GM13976 (cell line): ENCODE measurements at regions not wholly inside any gene's neighbourhood (a gene's known extent, or its start where the extent isn't known, plus 50 kb on each side); places are given as distances from the start of the nearest gene placed in this dataset.

Experiments
- DNase-seq: peaks from one replicate; pipeline ENCODE4 v3.0.0; 2012; ENCODE audit warnings: low spot score
- in situ Hi-C: fragments of 300-500 bp; cut with MboI; formaldehyde crosslinking; loops from one replicate; pipeline ENCODE4 v1.12.0; 2022; ENCODE audit warnings: low sequenced_read_pairs, mixed read lengths, inconsistent platforms; ENCODE audit not compliant: unreplicated experiment
- TF ChIP-seq, protein P1 (sequence below): IDR thresholded peaks from 2 replicates; pipeline ENCODE4 v1.5.1; 2012; ENCODE audit warnings: borderline replicate concordance, mild to moderate bottlenecking; ENCODE audit not compliant: insufficient read depth; ENCODE audit errors: extremely low read depth, missing control alignments, control extremely low read depth

DNA sequence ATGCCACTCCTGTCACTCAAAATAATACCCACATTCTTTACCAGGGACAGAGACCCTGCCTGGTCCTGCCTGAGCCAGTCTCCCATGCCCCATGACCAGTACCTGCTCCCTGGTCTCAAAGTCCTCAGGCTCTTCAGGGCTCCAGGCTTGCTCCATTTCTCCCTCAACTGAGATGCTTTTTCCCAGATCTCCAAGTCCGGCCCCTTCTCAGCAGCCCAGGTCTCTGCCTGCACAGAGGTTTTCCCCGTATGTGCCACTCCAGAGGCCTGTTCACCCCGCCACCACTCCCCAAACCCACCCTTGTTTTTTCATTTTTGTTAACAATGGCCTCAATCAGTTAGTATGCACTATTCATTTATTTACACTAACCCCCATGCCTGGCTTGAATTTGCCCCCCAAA, 499.5 kb upstream of the MYT1L start:
- TF ChIP-seq, protein P1, sequence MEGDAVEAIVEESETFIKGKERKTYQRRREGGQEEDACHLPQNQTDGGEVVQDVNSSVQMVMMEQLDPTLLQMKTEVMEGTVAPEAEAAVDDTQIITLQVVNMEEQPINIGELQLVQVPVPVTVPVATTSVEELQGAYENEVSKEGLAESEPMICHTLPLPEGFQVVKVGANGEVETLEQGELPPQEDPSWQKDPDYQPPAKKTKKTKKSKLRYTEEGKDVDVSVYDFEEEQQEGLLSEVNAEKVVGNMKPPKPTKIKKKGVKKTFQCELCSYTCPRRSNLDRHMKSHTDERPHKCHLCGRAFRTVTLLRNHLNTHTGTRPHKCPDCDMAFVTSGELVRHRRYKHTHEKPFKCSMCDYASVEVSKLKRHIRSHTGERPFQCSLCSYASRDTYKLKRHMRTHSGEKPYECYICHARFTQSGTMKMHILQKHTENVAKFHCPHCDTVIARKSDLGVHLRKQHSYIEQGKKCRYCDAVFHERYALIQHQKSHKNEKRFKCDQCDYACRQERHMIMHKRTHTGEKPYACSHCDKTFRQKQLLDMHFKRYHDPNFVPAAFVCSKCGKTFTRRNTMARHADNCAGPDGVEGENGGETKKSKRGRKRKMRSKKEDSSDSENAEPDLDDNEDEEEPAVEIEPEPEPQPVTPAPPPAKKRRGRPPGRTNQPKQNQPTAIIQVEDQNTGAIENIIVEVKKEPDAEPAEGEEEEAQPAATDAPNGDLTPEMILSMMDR, result no peak
- in situ Hi-C loops, result no loop called here

DNA sequence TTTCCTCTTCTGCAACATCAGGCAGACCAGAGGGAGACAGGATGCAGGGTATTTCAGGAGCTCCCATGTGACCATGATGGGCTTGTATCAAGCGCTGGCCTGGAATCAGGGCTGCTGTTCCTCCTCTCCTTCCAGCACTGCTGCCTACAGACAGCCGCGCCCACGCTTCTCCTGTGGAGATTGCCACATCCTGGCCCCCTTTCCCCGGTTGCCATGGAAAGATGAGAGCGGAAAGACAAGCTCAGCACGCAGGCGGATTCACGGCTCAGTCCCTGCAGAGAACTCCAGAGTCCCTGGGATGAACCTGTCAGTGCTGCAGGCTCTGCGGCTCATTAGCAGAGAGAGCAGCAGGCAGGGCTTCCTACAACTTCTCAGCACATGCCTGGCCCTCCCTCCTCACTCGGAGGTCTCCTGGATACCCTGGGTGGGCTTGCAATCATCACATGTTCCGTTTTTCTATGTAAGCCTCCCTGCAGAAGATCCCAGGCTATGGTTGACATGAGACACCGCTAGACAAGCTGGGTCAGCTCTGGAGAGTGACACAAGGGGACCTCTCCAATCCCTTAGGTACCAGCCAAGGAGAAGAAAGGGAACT, 497.8 kb upstream of the MYT1L start:
- in situ Hi-C loops, result no loop called here
- no peak for DNase-seq
- TF ChIP-seq, protein P1, result no peak

More for the DNA sequence above, 499.5 kb upstream of the MYT1L start:
- no peak for DNase-seq

DNA sequence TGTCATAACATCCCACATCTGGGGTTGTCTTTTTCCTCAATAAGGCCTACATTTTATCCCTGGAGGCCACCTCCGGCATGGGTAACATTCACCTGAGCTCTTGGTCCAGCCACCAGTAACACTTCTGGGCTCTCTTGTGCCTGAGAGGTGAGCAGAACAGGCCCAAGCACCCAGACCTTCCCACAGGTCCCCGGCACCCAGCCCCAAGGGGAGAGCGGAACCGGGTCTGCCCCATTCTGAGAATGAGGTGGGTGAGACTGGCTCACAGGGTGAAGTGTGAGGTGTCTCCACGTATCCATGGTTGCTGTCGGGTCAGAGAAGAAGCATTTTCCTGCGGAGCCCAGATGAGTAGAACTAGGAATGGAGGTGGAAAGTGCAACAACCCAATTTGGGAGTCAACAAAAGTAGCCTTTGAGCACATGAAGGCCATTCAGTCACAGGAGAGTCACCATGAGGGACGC, 496.7 kb upstream of the MYT1L start:
- in situ Hi-C loops, result no loop called here

DNA sequence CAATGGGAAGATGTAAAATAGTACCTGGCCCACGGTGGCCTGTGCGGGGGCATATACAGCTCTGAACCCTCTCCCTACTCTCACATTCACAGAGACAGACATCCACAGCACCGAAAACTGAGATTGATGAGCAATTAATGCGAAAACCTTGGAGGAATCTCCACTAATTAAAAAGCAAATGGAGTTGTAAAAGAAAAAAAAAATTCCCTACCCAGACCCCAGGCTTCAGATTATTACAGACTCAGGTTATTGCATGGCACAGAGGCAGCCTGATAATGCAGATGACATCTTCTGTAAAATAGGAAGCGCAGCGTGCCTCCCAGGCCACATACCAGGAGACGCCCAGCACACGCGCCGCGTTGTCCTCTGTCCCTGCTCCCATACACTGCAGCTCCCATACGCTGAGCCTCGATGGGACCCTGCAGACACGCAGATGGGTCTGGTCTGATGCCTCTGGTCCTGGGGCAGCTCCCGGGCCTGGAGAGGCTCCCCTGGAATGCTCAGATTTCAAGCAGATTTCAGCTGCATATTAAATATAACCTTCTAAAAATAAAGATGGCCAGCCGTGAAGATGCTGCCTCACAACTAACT, 496.1 kb upstream of the MYT1L start:
- TF ChIP-seq, protein P1, result no peak
- no peak for DNase-seq
- in situ Hi-C loops, result no loop called here

More for the DNA sequence above, 496.7 kb upstream of the MYT1L start:
- TF ChIP-seq, protein P1, result no peak
- DNase-seq, result no peak

DNA sequence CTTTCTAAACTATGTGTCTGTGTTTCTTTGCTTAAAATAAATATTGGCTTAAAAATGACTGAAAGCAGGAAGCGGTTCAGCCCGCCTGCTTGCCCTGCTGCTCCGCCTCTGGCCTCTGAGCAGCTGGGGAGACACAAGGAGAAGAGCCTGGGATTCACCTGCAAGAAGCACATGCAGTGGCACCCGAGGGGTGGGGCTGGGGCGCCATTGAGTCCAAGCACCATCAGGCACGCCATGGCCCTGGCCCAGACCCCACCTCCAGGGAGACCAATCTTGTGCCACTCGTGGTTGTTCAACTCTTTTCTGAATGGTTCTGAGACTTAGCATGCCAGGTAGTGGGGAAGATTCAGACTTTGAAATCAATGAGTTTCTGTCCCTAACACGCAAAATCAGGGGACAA, 495.5 kb upstream of the MYT1L start:
- TF ChIP-seq, protein P1, result no peak
- in situ Hi-C loops, result no loop called here

DNA sequence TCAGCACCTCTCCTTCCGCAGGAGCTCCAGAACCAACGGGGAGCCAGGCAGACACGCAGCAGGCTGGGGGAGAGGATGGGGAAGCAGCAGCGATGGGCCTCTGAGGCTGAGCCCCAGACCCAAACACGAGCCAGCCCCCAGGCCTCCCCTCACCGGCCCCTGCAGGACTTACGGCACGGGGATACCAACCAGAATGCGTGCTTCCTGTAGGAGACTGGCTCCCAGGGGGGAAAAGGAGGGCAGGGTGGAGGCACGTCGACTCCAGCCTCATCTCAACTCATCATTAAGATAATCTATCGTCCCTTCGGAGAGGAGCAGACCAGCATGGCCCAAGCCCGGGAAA, 495.1 kb upstream of the MYT1L start:
- no peak for DNase-seq
- in situ Hi-C loops, result no loop called here
- TF ChIP-seq, protein P1, result no peak

More for the DNA sequence above, 495.5 kb upstream of the MYT1L start:
- DNase-seq, result no peak
